HL-60 (cell line): ENCODE measurements at regions not wholly inside any gene's neighbourhood (a gene's known extent, or its start where the extent isn't known, plus 50 kb on each side); places are given as distances from the start of the nearest gene placed in this dataset.
"Not testable (repeated sequence)": the region's sequence is repeated elsewhere in the genome, so short reads cannot be mapped to it uniquely, and the experiment has no call there.

ENCODE experiments used
- DNase-seq, 2 experiments: peaks; one replicate each; pipeline ENCODE4 v3.0.0-alpha.2; 2010 to 2020; ENCODE audit warnings: low read depth in 1 of 2, low spot score in 1 of 2
- H3K27ac ChIP-seq: fragments of 250-450 bp; sonication (Bioruptor Pico); replicated peaks from 2 replicates; pipeline ENCODE4 v1.5.1; 2020; ENCODE audit warnings: mild to moderate bottlenecking, moderate library complexity
- H3K27me3 ChIP-seq: fragments of 250-450 bp; sonication (Bioruptor Pico); 2 replicates; pipeline ENCODE4 v1.5.1; 2021; ENCODE audit warnings: mild to moderate bottlenecking, moderate library complexity; ENCODE audit not compliant: insufficient read depth, poor library complexity, severe bottlenecking
- H3K4me3 ChIP-seq: replicated peaks from 2 replicates; pipeline ENCODE4 v1.5.1; 2011; ENCODE audit warnings: mild to moderate bottlenecking, control low read depth, low read length; ENCODE audit not compliant: insufficient read depth
- CTCF ChIP-seq: IDR thresholded peaks from one replicate; pipeline ENCODE4 v1.5.1; 2011; ENCODE audit warnings: low read length, control low read depth, inconsistent platforms; ENCODE audit not compliant: insufficient read depth
- GABPA ChIP-seq: IDR thresholded peaks from 2 replicates; pipeline ENCODE4 v1.6.1; 2012; ENCODE audit warnings: low read depth
- POLR2AphosphoS5 ChIP-seq: IDR thresholded peaks from 2 replicates; pipeline ENCODE4 v1.6.1; 2012; ENCODE audit warnings: low read depth
- REST ChIP-seq: IDR thresholded peaks from 2 replicates; pipeline ENCODE4 v1.6.1; 2012; ENCODE audit warnings: low read depth; ENCODE audit not compliant: insufficient replicate concordance
- SPI1 ChIP-seq: IDR thresholded peaks from 2 replicates; pipeline ENCODE4 v1.6.1; 2012; ENCODE audit warnings: low read depth, mild to moderate bottlenecking, borderline replicate concordance

- no peak for DNase-seq
- H3K27me3 ChIP-seq, result peaks cover 2% of the 10 kb centered on the region
- H3K27ac ChIP-seq, result no peak overlapping the region
- no peak overlapping the region for H3K4me3 ChIP-seq
- TF ChIP-seq SPI1 (no peak), POLR2AphosphoS5 (no peak), CTCF (no peak), GABPA (no peak), REST (no peak)
Measured at GRCh38 chr20:54914995-54915394, 439.6 kb downstream of the DOK5 start.

GRCh38 chr20:54909702-54910101, 434.3 kb downstream of the DOK5 start:
- DNase-seq, result no peak
- no peak overlapping the region for H3K27ac ChIP-seq
- H3K27me3 ChIP-seq, result no peaks in the 10 kb centered on the region
- TF ChIP-seq SPI1 (no peak), REST (no peak), GABPA (no peak), POLR2AphosphoS5 (no peak), CTCF (no peak)
- H3K4me3 ChIP-seq, result no peak overlapping the region

GRCh38 chr20:54906134-54906533, 430.7 kb downstream of the DOK5 start:
- H3K27ac ChIP-seq, H3K27me3 ChIP-seq, DNase-seq, H3K4me3 ChIP-seq: not testable (repeated sequence)

- no peak overlapping the region for H3K4me3 ChIP-seq
- no peaks in the 10 kb centered on the region for H3K27me3 ChIP-seq
- no peak for DNase-seq
- TF ChIP-seq GABPA (no peak), REST (no peak), SPI1 (no peak), POLR2AphosphoS5 (no peak), CTCF (no peak)
- H3K27ac ChIP-seq, result no peak overlapping the region
Measured at GRCh38 chr20:54897787-54898186, 422.4 kb downstream of the DOK5 start.
